ENCODE measurements at regions not wholly inside any gene's neighbourhood (a gene's known extent, or its start where the extent isn't known, plus 50 kb on each side); places are given as distances from the start of the nearest gene placed in this dataset.

DNA sequence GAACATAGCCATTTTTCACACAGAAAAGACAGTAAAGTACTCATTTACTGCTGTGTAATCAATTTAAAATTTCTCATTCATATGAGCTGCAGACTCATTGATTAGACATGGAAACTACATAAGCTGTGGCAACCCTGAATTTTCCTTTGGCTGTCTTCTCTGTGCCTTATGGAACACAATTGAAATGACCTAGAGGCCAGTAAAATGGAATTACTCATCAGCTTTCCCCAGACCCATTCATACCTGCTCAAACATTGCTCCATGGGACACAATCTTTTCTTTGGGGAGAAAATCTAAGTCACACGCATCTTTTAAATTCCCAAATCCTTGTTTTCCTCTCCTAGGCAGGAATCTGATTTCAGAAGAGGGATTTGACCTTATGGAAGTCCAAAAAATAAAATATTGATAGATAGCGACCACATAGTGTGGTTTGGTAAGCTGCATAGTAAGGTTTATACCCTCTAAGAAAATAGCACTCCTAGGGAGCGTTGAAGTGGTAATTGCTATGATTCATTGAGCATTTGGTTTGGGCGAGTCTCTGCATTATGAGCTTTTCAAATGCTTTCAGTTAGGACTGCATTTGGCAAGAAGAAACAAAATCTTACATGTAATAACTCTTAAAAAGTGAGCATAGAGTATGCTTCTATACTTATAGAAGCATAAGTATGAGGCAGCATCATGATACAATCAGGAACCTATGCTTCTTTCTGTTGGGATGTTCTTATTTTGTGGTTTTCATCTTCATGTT is 243.4 kb upstream of the GADL1 start:
- H4K20me1 ChIP-seq (ENCODE audit: low read depth), result no peaks in the 10 kb centered on the region
- no peaks in the 10 kb centered on the region for H3K27me3 Mint-ChIP-seq (ENCODE audit: insufficient read depth, low read depth)
- DNase-seq (ENCODE audit: low spot score), result no peak
- H3K9me3 ChIP-seq (ENCODE audit: low read depth), result no peaks in the 10 kb centered on the region
- H3K27ac Mint-ChIP-seq, result no peak overlapping the region
- H3K4me1 Mint-ChIP-seq, result peaks cover 11% of the 10 kb centered on the region
- H3K4me2 ChIP-seq, result no peak overlapping the region
- no peaks in the 10 kb centered on the region for H3K36me3 ChIP-seq
- no peaks in the 10 kb centered on the region for H3F3A ChIP-seq (ENCODE audit: low read depth)
- H2AFZ ChIP-seq (replicated peaks), result no peak overlapping the region
- TF ChIP-seq, protein P1, sequence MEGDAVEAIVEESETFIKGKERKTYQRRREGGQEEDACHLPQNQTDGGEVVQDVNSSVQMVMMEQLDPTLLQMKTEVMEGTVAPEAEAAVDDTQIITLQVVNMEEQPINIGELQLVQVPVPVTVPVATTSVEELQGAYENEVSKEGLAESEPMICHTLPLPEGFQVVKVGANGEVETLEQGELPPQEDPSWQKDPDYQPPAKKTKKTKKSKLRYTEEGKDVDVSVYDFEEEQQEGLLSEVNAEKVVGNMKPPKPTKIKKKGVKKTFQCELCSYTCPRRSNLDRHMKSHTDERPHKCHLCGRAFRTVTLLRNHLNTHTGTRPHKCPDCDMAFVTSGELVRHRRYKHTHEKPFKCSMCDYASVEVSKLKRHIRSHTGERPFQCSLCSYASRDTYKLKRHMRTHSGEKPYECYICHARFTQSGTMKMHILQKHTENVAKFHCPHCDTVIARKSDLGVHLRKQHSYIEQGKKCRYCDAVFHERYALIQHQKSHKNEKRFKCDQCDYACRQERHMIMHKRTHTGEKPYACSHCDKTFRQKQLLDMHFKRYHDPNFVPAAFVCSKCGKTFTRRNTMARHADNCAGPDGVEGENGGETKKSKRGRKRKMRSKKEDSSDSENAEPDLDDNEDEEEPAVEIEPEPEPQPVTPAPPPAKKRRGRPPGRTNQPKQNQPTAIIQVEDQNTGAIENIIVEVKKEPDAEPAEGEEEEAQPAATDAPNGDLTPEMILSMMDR (IDR thresholded peaks at IDR 0.05), result no peak
- TF ChIP-seq EZH2 (IDR thresholded peaks at IDR 0.05) (no peak), EZH2phosphoT487 (IDR thresholded peaks at IDR 0.05) (no peak)
- no peaks in the 10 kb centered on the region for H3K27me3 ChIP-seq
- H3K4me3 Mint-ChIP-seq, result no peak overlapping the region
- H3K4me1 ChIP-seq, result no peaks in the 10 kb centered on the region
- no peaks in the 10 kb centered on the region for H3K36me3 Mint-ChIP-seq
- H3K9me3 Mint-ChIP-seq, result no peaks in the 10 kb centered on the region
- no peak overlapping the region for H3K27ac ChIP-seq
- no peak overlapping the region for H3K4me3 ChIP-seq
- H3K9ac ChIP-seq, result no peak overlapping the region
- H3K79me2 ChIP-seq (ENCODE audit: low read depth), result no peaks in the 10 kb centered on the region

DNA sequence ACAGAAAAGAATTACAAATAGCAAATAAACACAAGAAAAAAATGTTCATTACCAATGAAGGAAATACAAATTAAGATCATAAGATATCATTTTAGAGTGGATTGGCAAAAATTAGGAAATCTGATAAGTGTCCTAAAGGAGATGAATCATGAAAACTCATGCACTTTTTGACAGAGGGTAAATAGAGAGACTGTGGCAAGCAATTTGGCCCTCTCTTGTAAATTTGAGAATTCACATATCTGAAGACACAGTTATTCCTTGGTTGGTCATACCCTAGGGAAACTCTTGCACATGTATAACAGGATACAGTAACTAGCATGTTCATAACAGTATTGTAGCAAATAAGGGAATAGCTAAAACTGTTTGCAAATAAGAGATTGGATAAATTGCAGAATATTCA is 246.0 kb upstream of the GADL1 start:
- Histone ChIP-seq H3K9me3 (ENCODE audit: low read depth) (no peaks in the 10 kb centered on the region), H3F3A (ENCODE audit: low read depth) (no peaks in the 10 kb centered on the region), H3K4me1 (no peaks in the 10 kb centered on the region), H2AFZ (replicated peaks) (no peak overlapping the region), H3K27me3 (no peaks in the 10 kb centered on the region), H3K9ac (no peak overlapping the region), H3K4me2 (no peak overlapping the region), H3K36me3 (no peaks in the 10 kb centered on the region), H3K27ac (no peak overlapping the region), H4K20me1 (ENCODE audit: low read depth) (no peaks in the 10 kb centered on the region), H3K79me2 (ENCODE audit: low read depth) (no peaks in the 10 kb centered on the region), H3K4me3 (no peak overlapping the region)
- TF ChIP-seq, protein P1 (IDR thresholded peaks at IDR 0.05), result no peak
- TF ChIP-seq EZH2 (IDR thresholded peaks at IDR 0.05) (no peak), EZH2phosphoT487 (IDR thresholded peaks at IDR 0.05) (no peak)
- no peak overlapping the region for H3K27ac Mint-ChIP-seq
- H3K27me3 Mint-ChIP-seq (ENCODE audit: insufficient read depth, low read depth), result no peaks in the 10 kb centered on the region
- H3K4me1 Mint-ChIP-seq, result peaks cover 11% of the 10 kb centered on the region
- no peak overlapping the region for H3K4me3 Mint-ChIP-seq
- H3K9me3 Mint-ChIP-seq, result no peaks in the 10 kb centered on the region
- DNase-seq (ENCODE audit: low spot score), result no peak
- no peaks in the 10 kb centered on the region for H3K36me3 Mint-ChIP-seq

GRCh38 chr3:31142139-31142538 is 247.7 kb upstream of the GADL1 start:
- H3K36me3 Mint-ChIP-seq, result no peaks in the 10 kb centered on the region

More at GRCh38 chr3:31142139-31142538, 247.7 kb upstream of the GADL1 start:
- Histone ChIP-seq H2AFZ (replicated peaks) (no peak overlapping the region), H3K79me2 (ENCODE audit: low read depth) (no peaks in the 10 kb centered on the region), H3K4me1 (no peaks in the 10 kb centered on the region), H3K9me3 (ENCODE audit: low read depth) (no peaks in the 10 kb centered on the region), H3K27me3 (no peaks in the 10 kb centered on the region), H3F3A (ENCODE audit: low read depth) (no peaks in the 10 kb centered on the region), H3K27ac (no peak overlapping the region), H3K4me2 (no peak overlapping the region), H3K36me3 (no peaks in the 10 kb centered on the region), H3K4me3 (no peak overlapping the region), H3K9ac (no peak overlapping the region), H4K20me1 (ENCODE audit: low read depth) (no peaks in the 10 kb centered on the region)
- DNase-seq (ENCODE audit: low spot score), result no peak
- H3K4me1 Mint-ChIP-seq, result peaks cover 11% of the 10 kb centered on the region
- TF ChIP-seq, protein P1 (IDR thresholded peaks at IDR 0.05), result no peak
- no peak for TF ChIP-seq EZH2phosphoT487 (IDR thresholded peaks at IDR 0.05)
- no peak for TF ChIP-seq EZH2 (IDR thresholded peaks at IDR 0.05)
- H3K27me3 Mint-ChIP-seq (ENCODE audit: insufficient read depth, low read depth), result no peaks in the 10 kb centered on the region
- H3K4me3 Mint-ChIP-seq, result no peak overlapping the region
- peaks cover 6% of the 10 kb centered on the region for H3K9me3 Mint-ChIP-seq
- no peak overlapping the region for H3K27ac Mint-ChIP-seq

Data from neural progenitor cell (in vitro differentiated cells).